Glomerular visceral epithelial cell (primary cell): ENCODE measurements at regions not wholly inside any gene's neighbourhood (a gene's known extent, or its start where the extent isn't known, plus 50 kb on each side); places are given as distances from the start of the nearest gene placed in this dataset.
"Not testable (repeated sequence)": the region's sequence is repeated elsewhere in the genome, so short reads cannot be mapped to it uniquely, and the experiment has no call there.

ENCODE experiments used
- DNase-seq: peaks from one replicate; pipeline ENCODE4 v3.0.0-alpha.2; 2016; ENCODE audit errors: extremely low spot score

DNA sequence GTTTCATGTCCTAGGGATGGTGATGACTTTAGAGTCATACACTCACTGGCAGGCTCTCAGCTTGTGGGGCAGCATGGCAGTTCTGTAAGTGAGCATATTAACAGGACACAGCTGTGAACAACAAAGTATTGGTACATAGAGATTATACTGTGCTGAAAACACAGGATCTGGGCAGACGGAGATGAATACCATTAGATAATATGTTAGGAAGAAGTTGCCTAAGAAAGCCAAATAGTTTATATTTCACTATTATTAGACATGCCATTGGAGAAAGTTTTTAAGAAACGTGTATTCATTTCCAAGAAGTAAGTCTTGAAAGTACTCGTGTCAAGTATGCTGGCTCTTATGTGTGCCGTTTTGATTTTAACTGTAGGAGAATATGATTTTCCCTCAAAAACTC lies 274.5 kb downstream of the INHBA start:
- no peak for DNase-seq

DNA sequence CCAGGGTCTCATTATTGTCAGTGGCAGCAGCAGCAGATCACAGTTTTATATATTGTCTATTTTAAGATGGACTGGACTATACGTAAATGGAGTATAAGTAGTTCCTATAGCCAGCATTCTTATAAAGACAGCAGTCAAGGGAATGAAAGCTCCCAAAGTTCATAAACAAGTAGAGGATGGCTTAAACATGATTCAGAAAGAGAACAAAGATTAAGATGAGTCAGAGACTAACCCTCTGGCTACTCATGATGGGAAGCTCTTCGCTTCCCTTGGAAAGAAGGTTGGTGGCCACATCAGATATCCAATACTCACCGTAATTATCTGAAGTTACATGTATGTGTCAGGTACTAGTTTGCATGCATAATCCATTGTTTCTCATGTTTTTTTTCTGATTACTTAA lies 277.0 kb downstream of the INHBA start:
- peak; percentile 18 for DNase-seq

DNA sequence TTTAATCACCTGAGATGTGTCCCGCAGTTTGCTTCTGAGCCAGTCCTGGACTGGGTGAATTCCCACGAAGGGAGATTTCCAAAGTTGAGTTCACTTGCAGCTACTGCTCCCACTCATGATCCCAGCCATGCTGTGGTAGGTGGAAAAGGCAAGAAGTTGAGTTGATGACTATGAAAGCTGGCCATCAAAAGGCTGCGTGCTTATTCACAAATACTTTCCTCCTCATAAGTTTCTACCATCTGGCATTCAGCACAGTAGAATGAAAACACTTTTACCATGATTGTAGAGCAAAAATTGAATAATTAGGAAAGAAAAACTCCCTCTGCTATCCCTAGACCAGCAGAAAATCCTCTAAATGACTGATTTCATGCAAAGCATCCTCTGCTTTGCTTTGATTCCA lies 281.8 kb downstream of the INHBA start:
- no peak for DNase-seq

DNA sequence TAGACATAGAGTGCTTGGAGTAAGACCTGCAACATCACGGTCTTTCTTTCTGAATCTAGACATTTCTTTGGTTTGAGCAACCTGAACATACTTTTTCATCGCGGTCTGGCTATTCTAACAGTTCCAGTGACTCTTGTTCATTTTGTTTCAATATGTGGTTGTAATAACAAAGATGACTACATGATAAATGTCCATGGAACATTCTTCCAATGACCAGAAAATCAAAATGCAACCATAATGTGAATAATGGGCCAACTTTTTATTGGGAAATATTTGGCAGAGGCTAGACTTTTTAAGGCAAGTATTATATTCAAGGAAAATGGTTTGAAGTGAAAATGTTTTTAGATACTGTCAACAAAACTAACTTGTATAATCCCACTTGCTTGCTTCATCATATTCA lies 282.5 kb downstream of the INHBA start:
- no peak for DNase-seq

DNA sequence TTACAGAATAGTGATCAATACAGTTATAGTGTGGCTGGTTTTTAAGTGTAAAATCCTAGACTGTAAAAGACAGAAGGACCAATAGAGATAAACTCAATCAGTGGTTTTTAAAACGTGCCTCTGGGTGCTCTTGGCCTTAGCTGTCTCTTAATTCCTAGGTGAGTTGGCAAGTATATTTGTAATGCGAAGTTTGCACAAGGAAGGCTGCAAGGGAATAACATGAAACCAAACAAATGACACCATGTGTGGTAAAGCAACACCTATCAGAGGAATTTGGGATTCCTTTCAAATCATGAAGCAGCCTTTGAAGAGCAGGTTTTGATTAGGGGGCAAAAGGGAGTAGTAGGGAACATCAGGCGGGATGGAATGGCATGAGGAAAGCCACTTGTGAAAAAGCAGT lies 284.6 kb downstream of the INHBA start:
- DNase-seq, result no peak

DNA sequence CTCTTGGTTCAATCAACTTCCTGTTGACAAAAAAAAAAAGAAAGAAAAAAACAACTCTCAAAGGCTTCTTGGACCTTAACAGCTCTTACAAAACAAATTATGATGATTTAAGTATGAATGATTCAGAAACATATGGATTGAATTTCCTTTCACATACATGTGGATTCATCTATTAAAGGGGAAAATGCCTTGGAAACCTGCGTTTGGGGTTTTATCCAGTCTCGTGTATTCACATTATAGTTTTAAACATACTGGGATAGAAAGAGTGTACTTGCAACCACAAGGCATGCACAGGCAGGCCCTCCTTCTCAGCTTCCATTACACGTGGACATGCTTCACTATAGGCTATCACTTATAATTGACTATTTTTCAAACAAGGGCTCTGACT lies 286.7 kb downstream of the INHBA start:
- no peak for DNase-seq

DNA sequence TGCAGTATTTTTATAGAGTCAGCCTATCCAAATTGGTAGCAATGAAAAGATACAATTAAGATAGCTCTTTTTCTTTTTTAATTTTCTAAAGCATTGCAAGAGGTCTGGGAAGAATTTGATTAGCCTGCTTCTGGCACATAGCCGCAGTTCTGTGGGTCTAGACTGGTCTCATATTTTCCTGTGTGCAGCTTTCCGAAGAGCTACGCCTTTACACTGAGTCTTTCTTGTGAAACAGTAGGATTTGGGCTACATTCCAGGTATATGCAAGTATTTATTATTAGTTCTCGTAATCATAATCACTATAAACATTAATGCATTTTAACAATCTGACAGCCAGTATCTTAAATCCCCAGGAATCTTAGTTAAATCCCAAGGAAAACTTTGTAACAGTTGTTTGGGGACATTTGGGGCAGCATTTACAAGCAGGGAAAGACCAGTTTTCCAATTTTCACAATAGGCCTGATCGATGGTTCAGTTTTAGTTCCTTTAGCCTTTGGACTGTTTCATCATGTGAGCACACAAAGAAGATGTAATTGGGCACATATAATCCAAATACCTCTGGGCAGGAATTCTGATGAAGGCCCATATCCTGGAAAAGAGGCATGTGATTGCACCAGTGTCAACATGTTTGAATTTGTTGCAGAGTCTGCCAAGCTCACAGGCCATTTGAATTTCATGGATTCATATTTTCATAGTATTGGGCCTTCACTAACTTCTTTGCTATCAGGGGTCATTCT lies 287.3 kb downstream of the INHBA start:
- DNase-seq, result no peak

DNA sequence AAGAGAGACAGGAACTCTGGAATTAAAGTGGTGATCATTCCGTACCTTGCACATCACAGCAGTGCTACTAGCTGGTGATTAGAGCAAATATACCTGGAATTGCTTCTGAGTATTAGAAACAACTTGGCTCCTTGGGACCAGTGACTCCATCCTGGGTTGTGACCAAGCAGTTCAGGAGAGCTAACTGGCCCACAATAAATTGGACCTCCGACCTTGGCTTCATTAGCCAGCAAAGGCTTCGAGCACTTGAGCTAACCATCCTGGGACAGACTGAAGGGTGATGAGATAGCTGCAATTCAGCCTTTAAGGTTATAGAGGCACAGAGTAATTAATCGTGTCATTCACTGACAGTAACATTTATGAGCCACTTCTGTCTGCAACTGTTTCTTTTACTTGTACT lies 287.8 kb downstream of the INHBA start:
- DNase-seq, result no peak

DNA sequence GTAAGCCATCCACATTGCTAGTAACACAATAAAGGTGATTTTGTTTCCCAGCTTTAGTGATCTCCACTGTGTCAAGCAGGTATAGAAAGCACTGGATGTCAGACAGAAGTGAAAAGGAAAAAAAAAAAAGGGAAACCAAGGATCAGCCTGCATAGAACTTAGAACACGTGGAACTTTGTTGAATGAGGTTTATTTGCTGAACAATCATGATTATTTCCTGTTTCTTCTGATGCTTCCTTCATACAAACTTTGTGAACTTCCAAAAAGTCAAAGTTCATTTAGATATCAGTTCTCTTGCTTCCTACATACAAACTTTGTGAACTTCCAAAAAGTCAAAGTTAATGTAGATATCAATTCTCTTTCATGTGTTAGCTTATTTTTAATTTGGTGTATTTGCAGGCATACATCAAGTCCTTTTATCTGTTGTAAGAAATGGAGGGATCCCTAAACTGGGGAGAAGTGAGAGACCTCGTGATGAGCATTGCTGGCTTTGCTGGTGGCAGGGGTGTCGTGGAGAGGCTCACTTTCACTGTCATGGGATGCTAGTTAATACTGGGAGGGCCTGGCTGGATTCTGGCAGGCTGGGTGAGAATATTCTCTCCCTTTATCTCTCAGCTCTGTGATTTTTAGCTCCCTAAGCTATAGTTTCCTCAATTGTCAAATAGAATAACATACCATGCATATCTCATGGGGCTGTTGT lies 298.4 kb downstream of the INHBA start:
- no peak for DNase-seq

DNA sequence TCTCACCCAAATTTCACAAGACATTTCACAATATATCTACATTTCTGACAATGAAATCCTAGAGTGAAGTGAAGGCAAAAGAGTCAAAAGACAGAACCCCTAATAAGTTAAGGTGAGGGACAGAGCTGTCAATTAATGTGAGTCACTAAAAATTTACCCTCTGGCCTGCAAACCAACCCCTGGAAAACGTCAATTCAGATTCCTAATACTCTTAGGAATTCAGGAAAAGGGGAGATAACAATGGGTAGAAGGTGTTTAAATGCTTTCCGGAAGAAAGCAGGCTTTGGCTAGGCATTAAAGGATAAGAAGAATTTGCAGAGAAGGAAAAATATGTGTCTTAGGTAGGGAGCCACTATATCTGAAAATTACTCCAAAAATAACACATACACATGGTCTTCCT lies 299.6 kb downstream of the INHBA start:
- no peak for DNase-seq

DNA sequence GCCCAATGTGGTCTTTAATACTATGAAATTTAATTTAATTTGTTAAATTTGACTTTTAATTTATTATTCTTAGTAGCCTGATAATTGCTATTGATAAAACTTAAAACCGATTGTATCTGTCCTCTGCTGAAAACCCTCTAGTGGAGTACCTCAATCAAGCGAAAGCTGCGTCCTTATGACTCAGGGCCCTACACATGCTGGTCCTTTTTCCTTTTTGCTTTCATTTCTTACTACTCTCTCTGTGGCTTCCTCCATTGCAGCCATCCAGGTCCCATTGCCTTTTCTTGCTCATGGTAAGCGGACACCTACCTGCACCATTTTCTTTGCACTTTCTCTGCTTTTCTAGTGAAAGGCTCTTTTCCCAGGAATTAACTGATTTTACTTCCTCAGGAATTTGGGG lies 301.1 kb downstream of the INHBA start:
- DNase-seq, result no peak

DNA sequence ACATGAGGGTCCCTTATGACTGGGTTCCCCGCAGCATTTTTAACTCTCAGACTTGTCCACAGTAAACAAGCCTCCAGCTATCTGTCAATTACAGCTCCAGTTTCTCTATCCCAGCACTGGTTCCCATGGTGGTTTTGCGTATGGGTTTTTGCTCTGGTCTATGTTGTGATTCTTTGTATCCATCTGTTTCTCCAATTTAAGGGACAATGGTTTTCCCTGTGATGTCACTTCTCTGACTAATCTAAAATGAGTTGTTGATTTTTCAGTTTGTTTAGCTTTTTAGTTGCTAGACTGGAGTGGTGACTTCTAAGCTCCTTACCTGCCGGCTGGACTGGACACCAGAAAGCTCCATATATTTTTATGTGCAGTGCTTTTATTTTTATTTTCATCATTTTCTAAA lies 303.7 kb downstream of the INHBA start:
- no peak for DNase-seq

DNA sequence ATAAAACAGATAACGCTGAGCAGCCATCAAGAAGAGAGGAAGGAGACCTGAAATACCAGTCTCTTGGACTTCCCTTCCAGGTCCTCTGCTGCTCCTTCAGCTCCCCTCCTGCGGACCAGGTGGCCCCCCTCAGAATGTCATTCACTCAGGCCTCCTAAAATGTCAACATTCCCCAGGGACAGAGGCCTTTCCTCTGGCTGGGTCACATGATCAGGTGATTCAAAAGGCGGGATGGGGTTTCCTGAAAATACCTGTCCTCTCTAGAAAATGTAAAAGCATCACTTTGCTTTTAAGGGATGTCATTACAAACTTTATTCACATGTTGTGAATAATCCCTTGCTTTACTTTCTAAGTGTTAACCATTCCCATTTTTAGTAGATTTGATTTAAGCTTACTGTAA lies 311.1 kb downstream of the INHBA start:
- no peak for DNase-seq

DNA sequence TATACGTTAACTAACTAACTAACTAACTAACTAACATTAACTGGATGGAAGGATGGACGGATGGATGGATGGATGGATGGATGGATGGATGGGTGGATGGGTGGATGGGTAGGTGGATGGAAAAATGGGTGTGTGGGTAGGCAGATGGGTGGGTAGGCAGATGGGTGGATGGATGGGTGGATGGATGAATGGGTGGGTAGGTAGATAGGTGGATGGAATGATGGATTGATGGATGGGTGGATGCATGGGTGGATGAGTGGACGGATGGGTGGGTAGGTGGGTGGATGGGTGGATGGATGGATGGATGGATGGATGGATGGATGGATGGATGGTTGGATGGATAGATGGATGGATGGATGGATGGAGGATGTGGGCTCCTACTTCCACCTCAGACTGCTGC lies 314.0 kb downstream of the INHBA start:
- DNase-seq, result not testable (repeated sequence)

DNA sequence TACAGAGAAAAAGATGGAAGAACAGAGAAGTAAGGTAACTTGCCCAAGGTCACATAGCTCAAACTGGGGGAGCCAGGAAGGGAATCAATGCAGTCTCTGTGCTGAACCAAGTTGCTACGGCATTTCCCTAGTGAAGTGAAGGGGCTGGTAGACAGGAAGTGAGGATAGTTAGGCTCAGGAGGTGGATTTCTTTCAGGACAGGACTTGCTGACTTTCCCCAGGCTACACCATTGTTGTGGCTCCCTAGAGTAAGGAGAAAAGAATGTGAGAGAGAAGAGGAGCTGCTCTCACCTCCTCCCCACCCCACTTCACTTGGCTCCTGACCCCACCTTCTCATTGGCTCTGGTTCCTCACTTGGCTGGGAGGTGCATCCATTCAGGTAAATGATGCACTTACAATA lies 316.9 kb downstream of the INHBA start:
- DNase-seq, result peak; percentile 3

DNA sequence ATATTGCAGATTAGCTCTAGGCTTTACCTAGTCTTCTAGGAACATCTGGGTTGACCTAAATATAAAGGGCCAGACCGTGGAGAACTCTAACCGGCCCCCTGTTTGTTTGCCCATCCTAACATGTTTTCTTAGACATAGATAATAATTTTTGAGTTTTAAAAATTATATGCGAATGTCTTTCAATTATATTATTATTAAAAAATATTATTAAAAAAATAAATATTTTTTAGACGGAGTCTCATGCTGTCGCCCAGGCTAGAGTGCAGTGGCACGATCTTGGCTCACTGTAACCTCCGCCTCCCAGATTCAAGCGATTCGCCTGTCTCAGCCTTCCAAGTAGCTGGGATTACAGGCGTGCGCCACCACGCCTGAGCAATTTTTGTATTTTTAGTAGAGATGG lies 318.5 kb downstream of the INHBA start:
- DNase-seq, result no peak

DNA sequence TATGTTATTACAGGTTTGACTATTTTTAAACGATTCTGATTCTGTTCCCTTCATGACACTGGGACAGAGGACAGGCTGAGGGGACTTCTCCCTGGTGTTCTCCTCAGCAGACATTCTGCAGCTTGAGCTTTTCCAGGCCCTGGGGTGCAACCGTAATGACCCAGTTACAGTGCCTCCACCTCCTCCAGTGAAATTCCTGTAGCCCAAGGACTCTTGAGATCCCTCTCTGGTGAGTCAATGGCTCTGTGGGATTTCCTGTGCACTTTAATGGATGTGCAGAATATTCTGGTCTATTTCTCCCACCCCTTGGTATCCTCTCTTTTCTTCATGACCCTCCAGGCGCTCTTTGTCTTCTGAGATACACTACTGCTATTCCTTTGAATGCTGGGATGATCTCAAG lies 319.3 kb downstream of the INHBA start:
- no peak for DNase-seq

DNA sequence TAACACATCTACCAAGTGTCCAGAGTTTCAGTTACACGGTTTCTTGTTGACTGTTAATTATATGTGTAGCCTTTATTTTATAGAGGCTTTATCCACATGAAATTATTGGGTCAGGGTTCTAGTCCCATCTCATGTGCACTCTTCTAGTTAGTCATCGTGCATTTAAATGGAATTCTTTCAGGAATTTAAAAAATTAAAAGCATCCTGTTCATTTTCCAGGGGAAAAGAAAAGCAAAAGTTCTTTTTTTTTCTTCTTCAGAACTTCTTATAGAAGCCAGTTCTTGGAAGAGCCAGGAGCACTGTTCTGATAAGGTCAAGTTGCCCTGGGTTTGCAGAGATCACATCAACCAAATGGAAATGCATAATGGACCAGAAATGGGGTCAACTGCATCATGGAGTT lies 324.7 kb downstream of the INHBA start:
- DNase-seq, result no peak

DNA sequence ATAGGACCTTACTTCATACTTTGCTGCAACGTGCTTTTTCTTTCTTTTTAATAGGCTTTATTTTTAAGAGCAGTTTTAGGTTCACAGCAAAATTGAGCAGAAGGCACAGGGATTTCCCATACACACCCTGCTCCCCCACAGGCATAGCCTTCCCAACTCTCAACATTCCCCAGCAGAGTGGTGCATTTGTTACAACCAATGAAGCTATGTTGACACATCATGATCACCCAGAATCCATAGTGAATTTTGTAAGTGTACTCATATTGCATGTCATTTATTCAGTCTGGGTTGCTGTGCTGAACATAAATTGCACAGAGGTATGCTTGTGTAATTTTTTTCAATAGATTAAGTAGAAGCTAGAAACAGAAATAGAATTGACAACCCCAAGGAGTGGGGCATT lies 327.3 kb downstream of the INHBA start:
- no peak for DNase-seq

DNA sequence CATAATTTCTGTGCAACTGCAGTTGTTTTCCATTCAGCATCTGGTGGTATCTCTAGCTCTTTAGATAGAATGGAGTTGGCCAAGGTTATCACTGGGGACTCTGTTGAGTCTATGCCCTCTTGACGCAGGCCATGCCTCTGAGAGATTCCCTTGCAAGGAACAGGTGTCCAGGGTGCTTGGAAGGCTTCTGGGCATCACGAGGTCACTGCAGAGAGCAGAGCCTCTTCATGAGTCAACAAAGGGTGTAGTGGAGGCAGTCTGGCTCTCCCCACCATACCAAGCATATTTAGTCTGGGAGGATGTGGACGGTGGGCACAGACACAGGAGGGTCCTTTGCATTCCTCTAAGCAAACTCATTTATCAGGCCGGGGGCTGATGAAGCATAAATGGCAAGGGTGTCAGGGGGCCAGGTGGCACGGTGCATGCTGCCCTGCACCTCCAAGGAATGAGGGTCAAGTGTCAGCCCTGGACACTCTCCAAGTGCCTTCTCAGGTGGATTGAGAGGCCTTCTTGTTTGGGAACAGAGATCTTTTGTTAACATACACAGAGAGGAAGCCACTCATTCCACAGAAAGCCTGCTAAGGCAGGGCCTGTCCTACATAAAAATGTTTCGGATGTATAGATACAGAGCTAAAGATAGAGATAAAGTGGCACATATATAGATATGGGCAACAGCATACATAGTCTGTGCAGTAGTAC lies 328.6 kb downstream of the INHBA start:
- DNase-seq, result no peak

DNA sequence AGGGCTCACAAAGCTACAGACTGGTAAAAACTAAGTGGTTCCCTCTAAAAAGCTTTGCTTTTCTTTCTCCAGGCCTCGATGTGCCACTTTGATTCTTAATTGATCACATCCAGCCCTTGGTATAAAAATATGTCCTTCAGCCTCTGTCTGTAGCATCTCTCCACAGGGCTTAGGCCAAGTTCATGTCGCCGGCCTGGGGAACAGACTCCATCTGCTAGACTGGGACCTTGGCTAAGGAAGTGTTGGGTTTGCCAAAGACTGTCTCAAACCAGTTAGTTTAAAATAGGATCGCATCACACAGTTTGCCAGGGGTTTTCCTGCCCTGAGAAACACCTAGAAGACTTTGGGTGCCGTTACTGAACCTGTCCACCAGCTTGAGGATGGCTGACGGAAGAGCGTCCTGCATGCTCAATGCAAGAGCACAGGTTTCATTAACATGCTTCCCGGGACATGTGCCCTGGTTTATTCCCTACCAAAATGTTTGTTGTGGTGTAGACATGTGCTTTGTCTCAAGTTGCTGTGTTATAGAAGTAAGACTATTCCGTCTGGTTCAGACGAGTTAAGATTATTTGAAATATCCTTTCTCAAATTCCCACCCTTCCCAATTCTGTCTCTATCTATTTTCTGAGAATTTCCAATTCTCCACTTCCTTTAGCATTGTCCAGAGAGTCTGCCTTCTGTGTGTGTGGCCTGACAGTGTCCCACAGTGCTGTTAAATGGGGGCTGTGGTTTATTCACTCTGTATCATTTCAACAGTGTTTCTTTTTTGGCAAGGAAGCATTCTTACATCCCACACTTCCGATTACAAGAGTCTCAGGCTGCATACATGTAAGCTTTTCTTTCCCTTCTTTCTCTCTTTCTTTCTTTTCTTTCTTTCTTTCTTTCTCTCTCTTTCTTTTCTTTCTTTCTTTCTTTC lies 334.7 kb downstream of the INHBA start:
- no peak for DNase-seq

DNA sequence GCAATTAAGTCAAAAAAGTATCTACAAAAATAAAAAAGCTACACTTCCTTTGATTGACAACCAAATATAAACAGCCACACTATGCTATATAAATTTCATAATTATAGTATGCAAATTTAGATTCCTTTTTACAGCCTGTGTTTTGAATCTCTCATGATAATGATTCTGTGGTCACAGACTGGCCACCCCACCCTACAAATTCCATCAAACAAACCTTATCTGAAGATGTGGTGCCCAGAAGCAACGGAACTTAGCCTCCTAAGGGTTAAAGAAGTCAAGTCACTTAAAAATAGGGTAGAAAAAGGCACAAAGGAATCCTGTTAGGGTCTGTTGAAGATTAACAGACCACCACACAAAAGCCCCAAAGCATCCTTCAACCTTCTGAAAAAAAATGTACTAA lies 351.8 kb downstream of the INHBA start:
- no peak for DNase-seq
